ENCODE measurements at regions not wholly inside any gene's neighbourhood (a gene's known extent, or its start where the extent isn't known, plus 50 kb on each side); places are given as distances from the start of the nearest gene placed in this dataset.

DNA sequence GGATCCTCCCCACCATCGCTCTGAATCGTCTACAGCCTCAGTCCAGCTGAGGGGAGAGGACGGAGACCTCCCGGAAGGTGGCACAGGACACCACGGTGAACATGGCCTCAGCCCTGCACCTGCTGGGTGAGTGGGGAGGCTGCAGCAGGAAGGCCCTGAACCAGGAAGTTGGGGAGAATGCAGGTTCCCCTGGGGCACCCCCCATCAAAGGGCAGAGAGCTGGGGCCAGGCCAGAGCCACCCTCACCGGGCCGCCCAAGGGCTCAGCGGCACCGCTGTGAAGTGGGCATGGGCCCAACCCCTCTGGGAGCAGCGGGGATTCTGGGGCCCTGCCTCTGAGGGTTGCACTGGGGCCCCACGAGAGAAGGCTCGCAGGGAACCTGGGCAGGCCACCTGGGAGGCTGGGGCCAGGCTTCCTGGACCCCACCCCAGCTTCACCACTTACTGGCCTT is 98.7 kb downstream of the MICALL2 start:
- no peak for DNase-seq

DNA sequence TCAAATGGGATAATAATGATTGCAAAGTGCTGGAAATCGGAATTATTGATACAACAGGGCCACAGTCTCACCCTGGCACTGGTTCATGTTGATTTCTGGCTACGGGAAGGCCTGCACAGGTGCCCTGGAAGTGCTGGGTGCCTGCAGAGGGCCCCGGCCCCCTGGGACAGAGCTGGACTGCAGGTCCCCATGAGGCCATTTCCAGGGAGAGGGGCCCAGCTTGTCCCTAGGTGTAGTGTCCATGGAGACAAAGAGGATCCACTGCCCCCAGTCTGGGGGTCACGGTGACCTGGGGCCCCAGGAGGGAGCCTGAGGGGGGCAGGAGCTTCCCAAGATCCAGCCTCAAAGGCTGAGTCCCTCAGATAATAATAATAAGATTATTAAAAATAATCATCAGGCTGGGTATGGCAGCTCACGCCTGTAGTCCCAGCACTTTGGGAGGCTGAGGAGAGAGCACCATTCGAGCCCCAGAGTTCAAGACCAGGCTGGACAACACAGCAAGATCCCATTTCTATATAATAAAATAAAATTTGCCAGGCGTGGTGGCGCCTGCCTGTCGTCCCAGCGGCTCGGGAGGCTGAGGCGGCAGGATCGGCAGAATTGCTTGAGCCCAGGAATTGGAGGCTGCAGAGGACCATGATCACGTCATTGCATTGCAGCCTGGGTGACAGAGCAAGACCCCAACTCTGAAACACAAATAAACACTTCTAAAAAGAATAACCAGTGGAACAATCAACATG is 98.1 kb downstream of the MICALL2 start:
- no peak for DNase-seq

DNA sequence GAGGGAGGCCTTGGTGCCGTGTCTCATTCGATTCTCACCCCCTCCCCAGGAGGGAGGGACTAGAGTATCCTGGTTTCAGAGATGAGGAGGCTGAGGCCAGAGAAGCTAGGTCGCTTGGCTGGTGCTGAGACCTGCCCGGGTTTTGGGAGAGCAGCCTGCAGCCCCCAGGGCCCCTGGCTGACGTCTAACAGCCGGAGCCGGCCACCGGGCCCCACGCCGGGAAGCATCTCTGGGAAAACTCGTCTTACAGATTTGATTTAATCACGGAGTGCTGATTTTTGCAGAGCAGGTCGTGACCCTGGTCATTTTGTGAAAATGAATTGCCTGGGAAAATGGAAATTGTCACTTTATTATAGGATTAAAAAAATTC is 97.5 kb downstream of the MICALL2 start:
- no peak for DNase-seq

DNA sequence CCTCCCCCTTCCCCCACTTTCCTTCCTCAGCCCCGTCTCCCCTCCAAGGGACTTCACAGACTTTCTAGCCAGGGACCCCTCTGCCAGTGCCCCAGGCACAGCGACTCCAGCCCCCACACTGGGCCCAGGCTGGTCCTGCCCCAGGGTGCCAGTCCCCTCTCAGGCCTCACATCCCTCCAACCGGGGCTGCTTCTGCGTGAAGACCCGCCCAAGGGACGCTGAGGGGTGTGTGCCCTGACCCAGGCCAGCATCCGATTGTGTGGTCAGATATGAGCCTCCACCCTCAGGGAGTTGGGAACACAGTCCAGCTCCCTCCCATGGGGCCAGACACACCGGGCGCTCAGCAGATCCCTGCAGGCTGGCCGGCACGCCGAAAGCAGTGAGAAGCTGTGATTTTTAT is 97.0 kb downstream of the MICALL2 start:
- no peak for DNase-seq

DNA sequence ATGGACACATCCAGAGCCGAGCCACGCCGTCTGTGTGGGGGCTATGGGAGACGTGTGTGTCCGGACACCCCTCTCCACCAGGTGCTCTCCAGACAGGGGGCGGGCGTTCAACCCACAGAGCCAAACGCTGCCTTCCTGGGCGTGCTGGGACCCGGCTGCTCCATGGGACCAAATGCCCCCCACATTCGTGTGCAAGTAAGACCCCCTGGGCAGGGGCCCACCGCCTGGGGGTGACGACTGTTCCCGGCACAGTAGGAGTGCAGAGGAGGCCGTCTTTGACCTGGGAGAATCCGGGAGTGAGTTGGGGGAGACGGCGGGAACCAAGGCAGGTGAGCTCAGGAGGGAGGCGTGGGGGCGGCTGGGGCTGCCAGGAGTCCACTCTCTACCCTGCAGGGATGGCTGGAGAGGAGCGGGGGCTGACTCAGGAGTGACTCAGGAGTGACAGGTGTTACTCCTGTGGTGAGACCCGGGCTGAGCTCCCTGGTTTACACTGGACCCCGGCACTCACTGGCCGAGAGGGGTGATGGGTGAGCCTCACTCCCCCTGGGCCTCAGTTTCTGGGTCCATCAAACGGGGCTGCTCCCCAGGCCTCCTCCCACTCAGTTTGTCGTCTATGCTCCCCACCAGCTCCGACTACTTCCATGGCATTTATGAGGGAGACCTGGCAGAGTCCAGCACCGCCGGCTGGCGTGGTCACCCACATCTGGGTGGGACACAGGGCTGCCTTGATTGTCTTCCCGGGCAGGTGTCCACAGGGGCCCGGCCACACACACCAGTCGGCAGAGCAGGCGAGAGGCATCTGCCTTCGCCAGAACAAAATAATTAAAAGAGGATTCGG is 95.0 kb downstream of the MICALL2 start:
- no peak for DNase-seq

DNA sequence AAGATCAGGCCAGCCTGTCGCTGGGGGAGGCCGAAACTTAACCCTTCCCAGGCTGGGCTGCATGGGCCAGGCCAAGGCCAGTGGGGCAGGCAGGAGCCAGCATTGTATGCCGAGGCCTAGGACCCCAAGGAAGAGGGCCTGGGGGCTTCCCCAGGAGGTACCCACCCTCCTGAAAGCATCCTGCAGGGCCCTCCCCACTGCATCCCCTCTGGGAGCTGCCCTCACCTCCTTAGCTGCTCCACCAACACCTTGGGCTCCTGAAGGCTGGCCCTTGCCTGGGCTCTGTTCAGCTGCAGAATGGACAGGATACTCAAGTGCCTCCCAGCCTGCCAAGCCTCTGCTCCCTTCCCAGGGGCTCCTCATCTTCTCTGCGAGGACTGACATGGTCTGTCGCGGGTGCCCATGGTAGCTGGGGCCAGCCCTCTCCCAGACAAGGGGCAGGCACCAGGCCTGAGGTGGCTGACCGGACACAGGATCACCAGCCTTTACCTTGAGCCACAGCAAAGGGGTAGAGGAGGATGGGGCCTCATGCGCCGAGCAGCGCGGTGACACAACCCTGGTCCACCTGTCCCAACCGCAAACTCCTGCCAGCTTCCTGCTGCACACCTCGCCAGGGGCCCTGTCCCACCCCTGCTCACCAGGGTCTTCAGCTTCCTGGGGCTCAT is 94.2 kb downstream of the MICALL2 start:
- no peak for DNase-seq

DNA sequence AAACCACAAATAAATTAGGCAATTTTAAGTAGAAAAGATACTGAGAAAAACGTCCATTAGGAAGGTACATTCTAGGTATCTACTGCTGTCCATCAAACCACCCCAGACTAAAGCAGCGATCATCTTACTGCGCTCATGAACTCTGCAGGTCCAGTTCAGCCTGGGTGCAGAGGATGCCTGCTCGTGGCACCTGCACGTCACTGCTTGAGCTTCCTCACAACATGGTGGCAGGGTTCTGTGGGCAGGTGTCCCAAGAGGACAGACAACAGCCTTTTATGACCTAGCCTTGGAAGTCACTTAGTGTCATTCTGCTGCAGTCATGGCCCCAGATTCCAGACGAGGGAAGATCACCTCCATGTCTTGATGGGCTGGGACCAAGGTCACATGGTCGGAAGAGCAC is 93.4 kb downstream of the MICALL2 start:
- DNase-seq: no peak

DNA sequence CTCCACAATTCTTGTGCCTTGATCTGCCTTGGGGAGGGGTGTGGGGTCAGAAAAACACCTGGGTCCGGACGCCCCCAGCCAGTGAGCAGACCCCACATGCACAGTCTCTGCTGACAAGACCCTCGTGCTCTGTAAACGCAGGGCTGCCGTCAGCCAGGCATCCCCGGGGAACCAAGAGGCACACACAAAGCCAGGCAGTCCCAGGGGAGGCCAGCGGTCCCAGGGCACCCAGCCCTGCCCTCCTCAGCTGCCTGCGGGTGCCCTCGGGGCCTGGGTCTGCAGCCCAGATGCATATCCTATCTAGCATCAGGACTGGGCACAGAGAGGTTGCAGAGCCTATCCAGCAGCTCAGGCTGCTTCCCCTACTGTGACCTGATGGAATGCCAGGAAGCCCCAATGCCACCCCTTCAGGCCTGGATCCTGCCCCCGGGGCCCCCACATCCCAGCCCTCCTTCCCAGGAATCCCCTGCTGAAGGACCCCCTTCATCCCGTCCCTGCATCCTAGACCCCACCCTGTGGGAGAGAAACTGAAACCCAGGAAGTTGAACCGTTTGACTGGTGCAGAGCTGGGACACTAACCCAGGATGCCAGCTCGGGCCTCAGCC is 92.4 kb downstream of the MICALL2 start:
- no peak for DNase-seq

DNA sequence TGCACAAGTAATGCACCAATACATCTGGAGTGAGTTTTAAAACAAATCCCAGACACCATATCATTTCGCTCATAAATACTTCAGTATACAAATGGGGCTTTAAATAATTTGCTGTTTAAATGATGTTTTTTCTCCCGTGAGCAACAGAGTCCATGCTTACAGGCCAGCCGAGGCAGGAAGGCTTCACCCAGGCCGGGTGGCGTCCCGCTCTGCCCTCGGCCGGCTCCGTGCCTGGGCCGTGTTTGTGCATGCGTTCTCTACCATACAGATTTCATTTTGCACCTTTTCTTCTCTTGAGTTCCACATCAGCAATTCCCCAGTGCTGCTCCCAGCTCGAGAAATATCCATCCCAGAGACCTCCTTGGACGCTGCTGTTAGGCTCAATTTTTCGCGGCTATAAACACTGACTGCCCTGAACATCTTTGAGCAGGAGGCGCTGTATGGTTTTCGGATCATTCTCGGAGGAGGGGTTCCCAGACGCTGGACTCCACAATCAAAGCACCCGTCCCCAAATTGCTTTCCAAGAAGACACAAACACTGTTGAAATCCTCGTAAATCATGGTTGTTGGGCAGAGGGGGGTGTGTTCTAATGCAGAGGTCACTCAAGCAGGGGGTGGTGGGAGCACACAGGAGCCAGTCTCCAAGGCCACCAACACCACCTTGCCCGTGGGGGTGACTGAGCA is 91.6 kb downstream of the MICALL2 start:
- DNase-seq: no peak

DNA sequence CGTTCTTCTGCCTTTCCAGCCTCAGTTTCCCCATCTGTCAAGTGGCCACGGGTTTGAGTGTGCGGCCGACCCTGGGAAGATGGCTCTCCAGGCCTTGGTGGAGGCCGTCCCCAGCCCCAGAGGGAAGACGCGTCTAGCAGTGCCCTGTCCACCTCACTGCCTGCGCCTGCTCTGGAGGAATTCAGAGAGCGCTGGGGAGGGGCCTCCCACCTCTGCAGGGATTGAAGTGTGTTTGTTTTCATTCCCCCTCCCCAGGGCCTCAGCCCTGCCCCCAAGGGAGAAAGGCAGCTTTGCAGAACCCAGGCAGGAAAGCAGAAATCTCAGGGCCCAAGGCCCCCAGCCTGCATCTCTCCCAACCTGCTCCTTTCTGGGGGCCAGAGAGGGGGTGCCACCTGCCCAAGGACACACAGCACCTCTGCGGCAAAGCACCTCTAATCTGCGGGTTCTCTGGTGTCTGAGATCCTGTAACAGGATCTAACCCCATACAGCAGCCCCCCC is 91.0 kb downstream of the MICALL2 start:
- DNase-seq: no peak

DNA sequence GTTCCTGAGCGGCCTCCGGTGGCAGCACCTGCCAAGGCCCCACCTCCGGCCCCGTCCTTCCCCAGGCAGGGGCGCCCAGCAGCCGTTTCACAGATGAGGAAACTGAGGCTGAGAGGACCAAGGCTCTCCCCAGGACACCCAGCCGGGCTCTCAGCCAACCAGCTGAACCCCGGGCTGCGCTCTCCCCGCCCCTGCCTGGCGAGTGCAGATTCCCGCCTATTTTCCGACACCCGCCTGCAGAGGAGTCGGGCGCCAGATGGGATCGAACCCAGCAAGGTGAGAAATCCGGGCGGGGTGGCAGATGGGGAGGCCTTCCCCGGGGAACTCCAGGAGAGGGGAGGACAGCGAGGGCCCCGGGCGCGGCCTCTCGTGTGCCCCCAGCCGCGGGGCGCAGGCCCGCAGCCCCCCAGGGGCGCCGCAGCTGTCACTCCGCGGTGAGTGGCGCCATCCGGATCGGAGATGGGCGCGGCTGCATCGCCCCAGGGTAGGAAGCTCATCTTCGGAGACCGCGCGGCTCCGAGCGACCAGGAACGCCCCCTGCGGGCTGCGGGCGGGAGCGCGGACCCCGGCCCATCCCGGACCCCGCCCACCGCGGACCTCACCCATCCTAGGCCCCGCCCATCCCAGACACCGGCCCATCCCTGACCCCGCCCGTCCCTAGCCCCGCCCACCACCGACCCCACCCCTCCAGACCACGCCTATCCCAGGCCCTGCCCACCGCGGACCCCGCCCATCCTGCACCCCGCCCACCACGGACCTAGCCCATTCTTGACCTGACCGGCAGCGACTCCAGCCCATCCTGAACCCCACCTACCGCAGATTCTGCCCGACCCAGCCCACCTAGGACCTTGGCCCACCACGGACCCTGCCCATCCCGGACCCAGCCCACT is 90.3 kb downstream of the MICALL2 start:
- peak; percentile 71 for DNase-seq

DNA sequence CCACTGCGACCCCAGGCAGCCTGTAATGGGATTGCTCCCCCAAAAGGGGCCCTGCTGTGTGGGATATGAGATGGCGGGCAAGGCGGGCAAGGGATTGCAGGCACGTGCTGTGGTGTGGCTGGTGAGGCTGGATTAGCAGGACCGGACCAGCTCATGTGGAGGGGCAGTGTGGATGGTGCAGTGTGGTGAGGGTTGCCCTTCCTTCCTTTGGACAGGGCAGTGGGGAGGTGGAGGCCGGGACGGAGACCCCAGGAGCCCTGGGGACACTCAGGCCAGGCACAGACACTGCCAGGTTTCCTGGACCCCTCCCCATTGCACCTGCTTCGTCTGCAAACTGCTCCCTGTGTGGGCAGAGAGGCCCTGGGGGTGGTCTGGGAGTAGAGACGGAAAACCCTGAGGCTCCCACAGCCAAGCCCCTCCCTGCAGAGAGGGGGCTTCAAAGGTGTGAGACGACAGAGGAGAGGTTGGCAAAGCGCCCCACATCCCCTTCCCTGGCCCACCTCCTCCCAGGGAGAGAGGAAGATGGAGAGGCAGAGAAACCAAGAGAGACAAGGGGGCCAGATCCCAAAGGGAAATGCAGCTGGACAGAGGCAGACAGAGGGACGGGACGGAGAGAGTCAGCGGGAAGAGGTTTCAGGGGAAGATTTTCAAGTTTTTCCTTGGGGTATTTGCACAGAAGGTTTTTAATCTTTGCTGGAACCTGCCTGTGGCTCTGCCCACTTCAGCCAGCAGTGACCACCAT is 89.2 kb downstream of the MICALL2 start:
- DNase-seq: no peak

DNA sequence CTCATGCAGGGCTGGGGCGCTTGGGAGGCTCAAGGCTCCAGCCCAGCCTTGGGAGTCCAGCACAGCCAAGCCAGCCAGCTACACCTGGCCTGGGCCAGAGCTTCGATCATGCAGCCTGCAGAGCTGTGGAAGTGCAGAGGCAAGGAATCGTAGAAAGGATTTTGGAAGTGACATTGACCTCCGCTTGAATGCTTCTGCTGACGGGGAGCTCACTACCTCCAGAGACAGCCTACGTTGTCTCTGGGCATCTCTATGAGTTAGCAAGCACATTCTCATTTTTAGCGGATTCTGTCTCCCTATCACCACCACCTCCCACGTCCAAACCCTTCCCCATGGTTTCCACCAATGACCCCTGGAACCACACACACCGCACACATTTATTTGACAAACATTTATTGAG is 88.5 kb downstream of the MICALL2 start:
- no peak for DNase-seq

DNA sequence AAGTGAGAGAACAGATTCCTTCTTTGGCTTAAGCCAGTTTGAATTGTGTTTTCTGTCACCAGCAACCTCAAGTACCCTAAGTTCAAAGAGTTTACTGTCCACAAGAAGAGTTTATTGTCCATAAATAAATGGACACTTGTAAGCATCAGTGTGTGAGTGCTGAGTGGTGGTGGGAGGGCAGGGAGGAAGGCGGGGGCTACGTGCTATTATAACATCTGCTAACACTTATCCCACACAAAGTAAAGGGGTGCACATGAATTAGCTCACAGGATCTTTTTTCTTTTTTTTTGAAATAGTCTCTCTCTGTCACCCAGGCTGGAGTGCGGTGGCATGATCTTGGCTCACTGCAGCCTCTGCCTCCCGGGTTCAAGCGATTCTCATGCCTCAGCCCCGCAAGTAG is 87.2 kb downstream of the MICALL2 start:
- no peak for DNase-seq

DNA sequence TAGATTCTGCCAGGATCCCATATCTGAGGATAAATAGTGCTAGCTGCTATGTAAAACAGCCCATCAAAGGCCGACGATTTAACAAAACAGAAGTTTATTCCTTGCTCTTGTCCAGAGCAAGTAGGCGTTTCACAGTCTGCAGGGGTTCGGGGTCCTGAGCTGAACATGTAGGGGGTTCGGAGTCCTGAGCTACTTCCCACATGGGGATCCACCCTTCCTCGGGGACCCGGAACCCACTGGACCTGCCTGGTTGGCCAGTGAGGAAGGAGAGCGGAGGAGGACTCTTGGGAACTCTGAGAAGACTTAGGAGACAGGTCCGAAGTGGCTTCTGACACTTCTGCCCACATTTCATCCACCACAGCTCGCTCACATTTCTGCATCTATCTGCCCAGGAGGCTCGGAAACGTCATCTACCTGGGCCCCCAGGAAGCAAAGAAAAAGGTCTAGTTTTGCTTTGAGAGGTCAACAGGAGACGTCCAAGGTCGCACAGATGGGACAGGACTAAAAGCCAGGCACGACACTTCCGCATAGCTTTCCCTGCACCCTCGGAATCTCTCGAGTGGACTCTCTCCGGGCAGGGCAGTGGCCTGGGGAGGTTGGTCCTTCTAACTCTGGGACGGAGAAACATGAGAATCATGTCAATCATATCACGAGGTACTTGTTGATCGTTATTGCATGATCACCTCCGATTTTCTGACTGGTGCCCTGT is 86.4 kb downstream of the MICALL2 start:
- no peak for DNase-seq

DNA sequence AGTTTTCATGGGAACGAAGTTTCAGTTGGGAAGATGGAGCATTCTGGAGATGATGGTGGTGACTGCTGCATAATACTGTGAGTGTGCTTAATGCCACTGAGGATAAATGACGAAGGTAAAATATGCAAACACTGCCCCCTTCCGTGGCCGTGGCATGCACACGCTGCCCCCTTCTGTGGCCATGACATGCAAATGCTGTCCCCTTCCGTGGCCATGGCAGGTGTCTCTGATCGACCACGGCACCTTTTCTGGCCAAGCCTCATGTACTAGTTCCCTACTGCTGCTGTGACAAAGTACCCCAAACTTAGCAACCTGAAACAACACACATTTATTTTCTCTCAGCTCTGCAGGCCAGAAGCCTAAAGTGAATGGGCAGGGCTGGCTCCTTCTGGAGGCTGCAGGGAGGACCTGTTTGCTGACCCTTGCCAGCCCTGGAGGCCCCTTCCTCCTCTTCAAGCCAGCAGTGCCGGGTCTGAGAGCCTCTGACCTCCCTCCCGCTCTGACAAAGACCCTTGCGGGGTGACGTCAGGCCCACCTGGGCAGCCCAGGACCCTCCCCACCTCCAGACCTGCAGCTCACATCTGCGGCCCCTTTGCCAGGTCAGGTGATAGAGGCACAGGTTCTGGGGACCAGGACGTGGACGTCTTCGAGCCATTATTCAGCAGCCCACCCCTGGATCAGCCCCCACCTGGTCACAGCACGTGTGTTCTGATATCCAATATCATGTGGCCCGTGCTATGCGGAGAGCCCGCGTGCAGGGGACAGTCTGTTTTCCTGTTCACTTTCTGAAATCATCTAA is 82.0 kb downstream of the MICALL2 start:
- no peak for DNase-seq

DNA sequence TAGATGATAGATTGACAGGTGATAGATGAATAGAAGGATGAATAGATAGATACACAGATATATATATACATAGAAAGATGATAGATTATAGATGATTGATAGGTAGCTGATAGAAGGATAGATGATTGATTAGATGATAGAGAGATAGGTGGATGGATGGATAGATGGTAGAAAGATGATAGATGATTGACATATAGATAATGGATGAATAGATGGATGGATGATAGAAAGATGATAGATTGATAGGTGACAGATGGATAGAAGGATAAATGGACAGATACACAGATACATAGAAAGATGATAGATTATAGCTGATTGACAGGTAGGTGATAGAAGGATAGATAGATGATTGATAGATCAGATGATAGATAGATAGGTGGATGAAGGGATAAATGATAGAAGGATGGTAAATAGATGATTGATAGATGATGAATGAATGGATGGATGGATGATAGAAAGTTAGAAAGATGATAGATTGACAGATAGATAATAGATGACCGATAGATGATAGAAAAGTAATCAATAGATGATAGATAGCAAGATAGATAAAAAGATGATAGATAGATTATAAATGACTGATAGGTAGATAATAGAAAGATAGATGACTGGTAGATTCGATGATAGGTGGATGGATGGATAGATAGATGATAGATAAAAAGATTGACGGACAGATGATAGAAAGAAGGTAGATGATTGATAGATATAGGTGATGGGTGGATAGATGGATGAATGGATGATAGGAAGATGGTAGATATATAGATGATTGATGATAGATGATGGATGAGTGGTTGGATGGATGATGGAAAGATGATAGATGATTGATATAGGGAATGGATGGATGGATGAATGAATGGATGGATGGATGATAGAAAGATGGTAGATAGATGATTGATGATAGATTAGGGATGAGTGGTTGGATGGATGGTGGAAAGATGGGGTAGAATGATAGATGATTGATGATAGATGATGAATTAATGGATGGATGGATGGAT is 80.4 kb downstream of the MICALL2 start:
- no peak for DNase-seq

DNA sequence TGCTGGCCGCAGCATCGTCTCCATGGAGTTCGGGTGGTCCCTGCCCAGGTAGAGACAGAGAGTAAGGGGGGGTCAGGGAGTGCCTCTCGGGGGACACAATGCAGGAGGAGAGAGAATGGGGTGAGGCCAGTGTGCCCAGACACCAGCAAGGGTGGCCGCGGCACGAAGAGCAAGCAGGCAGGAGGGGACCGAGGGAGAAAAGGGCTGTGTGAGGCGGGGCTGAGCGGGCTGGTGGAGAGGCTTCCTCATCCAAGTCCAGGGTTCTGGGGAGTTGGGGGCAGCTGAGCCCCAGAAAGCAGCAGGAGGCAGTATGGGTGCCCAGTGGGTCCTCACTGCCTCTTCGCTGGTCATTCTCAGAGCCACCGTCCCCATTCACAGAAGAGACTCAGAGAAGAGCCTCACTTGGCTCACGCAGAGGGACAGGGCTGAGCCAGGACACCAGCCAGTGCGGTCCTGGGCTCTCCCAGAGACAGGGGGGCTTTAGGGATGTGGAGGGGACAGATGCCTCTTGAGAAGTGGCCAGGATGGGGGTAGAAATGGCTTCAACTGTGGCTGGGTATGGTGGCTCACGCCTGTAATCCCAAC is 78.9 kb downstream of the MICALL2 start:
- no peak for DNase-seq
